Left ventricle myocardium superior (tissue), 1 donor: ENCODE measurements at regions not wholly inside any gene's neighbourhood (a gene's known extent, or its start where the extent isn't known, plus 50 kb on each side); places are given as distances from the start of the nearest gene placed in this dataset.
"Not testable (repeated sequence)": the region's sequence is repeated elsewhere in the genome, so short reads cannot be mapped to it uniquely, and the experiment has no call there.

Experiments
- ATAC-seq: fragments of 200-7000 bp; cut with Tn5 transposase; one replicate; pipeline ENCODE4 v1.9.1; 2020; ENCODE audit warnings: mild to moderate bottlenecking, moderate library complexity
- DNase-seq: peaks from one replicate; pipeline ENCODE4 v3.0.0-alpha.2; 2020
- intact Hi-C: fragments of 100-400 bp; cut with micrococcal nuclease; formaldehyde crosslinking; loops from one replicate; pipeline ENCODE4 v1.11.0; 2022
- donor health status: DM: no; HTN: yes; CAD: no; lungs with severe emphysema.

GRCh38 chr13:65410791-65411190 is 1819.3 kb downstream of the PCDH9 start:
- ATAC-seq = no peak
- DNase-seq = no peak
- intact Hi-C loops = no loop called here

- ATAC-seq (no peak), DNase-seq (no peak)
- intact Hi-C loops = no loop called here
These were observed 1828.8 kb downstream of the PCDH9 start for GRCh38 chr13:65401315-65401714.

DNA sequence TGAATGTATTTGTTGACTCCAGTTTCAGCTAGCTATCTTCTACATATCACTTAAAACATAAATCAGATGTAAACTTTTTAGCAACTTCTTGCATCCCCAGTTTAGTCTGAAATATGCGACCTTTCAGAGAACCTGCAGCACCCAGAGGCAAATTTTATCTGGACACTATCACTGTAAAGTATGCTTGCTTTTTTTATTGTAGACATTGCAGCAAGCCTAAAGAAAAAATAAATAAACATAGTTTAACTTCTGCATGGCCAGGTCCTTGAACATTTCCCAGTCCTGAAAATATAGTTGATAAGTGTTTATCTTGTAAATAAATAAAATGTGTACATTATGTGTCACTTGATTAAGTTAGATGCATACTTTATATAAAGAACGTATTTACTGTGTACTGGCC is 1829.4 kb downstream of the PCDH9 start:
- intact Hi-C loops = no loop called here

GRCh38 chr13:65387743-65388347 is 1842.3 kb downstream of the PCDH9 start:
- no peak for ATAC-seq
- intact Hi-C loops = no loop called here
- DNase-seq = no peak

More for the DNA sequence above, 1829.4 kb downstream of the PCDH9 start:
- ATAC-seq (no peak), DNase-seq (no peak)

DNA sequence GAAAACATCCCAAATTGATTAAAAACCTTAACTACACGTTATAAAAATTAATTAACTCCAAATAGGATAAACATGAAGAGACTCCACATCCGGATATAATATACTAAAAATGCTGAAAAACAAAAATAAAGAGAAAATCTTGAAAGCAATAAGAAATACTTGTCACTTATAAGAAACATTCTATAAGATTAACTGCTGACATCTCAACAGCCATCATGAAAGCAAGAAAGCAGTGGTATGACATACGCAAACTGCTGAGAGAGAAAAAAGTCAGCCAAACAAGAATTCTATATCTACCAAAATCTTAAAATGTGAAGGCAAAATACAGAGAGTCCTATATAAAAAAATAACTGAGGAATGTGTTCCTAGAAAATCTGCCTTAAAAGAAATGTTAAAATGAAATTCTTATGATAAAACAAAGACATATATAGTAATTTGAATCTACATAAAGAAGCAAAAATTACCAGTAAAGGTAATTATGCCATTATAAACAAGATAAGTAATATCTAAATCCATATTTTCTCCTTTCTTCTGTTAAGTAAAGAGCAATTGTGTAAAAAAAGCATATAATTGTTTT is 1851.1 kb downstream of the PCDH9 start:
- intact Hi-C loops = no loop called here
- DNase-seq (no peak), ATAC-seq (no peak)

DNA sequence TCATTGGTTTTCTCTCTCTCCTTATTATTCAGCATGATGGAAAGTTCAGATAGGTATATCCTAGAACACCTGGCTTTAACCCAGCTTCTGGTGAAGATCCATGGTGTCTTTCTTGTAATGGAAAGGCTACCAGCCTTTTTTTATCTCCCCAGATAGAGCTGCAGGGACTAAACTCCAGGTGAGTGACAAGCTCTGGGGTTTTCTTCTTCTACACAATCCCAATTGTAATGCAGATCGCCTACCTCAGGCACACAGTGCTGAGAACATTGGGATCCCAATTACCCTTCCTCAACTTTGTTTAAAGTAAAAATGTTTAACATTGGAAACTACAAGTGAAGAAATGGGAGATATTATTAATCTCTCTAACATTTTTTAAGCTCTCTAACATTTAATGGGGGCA is 1851.7 kb downstream of the PCDH9 start:
- ATAC-seq (no peak), DNase-seq (no peak)
- intact Hi-C loops = no loop called here

GRCh38 chr13:65368832-65369231 is 1861.3 kb downstream of the PCDH9 start:
- intact Hi-C loops = no loop called here
- DNase-seq (no peak), ATAC-seq (no peak)

GRCh38 chr13:65353951-65354350 is 1876.2 kb downstream of the PCDH9 start:
- ATAC-seq (no peak), DNase-seq (no peak)
- intact Hi-C loops = no loop called here

DNA sequence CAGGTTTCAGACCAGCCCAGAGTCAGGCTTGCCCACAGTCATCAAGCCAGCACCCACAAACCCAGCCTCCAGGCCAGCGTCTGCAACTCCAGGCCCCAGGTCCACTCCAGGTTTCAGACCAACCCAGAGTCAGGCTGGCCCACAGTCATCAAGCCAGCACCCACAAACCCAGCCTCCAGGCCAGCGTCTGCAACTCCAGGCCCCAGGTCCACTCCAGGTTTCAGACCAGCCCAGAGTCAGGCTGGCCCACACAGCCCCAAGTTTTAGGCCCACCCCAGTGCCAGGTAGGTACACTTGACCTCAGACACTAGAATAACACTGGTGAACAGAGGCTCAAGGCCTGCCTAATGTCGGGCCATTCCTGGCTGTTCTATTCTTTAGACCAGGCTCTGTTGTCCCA is 1877.0 kb downstream of the PCDH9 start:
- intact Hi-C loops, ATAC-seq: not testable (repeated sequence)

GRCh38 chr13:65347420-65348030 is 1882.6 kb downstream of the PCDH9 start:
- no peak for ATAC-seq
- intact Hi-C loops = no loop called here

More for the DNA sequence above, 1877.0 kb downstream of the PCDH9 start:
- DNase-seq = not testable (repeated sequence)

GRCh38 chr13:65343898-65344663 is 1886.1 kb downstream of the PCDH9 start:
- ATAC-seq (no peak), DNase-seq (no peak)
- intact Hi-C loops = no loop called here

More at GRCh38 chr13:65347420-65348030, 1882.6 kb downstream of the PCDH9 start:
- no peak for DNase-seq

GRCh38 chr13:65342541-65343337 is 1887.4 kb downstream of the PCDH9 start:
- DNase-seq (no peak), ATAC-seq (no peak)
- intact Hi-C loops = no loop called here

GRCh38 chr13:65339241-65339640 is 1890.9 kb downstream of the PCDH9 start:
- DNase-seq = no peak
- intact Hi-C loops = no loop called here

DNA sequence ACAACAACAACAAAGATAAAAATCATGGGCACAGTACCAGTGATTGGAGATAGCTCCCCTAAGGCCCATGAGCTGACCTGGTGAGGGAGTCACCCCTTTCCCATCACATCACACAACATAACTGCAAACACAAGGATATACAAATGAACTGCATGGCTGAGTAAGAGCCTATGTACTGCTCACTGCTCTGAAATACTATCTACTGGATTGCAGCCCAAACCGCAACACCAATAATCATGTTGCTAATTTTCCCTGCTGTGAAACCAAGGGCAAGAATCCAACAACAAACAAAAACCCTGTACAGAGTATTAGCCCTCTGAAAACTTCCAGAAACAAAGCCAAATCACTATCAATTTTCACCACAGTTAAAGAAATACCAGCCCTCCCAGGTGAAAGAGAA is 1893.2 kb downstream of the PCDH9 start:
- intact Hi-C loops = no loop called here
- DNase-seq = no peak
- ATAC-seq = no peak

More at GRCh38 chr13:65339241-65339640, 1890.9 kb downstream of the PCDH9 start:
- no peak for ATAC-seq

- DNase-seq = no peak
- no peak for ATAC-seq
- intact Hi-C loops = no loop called here
These were observed 1893.9 kb downstream of the PCDH9 start for GRCh38 chr13:65336087-65336749.

DNA sequence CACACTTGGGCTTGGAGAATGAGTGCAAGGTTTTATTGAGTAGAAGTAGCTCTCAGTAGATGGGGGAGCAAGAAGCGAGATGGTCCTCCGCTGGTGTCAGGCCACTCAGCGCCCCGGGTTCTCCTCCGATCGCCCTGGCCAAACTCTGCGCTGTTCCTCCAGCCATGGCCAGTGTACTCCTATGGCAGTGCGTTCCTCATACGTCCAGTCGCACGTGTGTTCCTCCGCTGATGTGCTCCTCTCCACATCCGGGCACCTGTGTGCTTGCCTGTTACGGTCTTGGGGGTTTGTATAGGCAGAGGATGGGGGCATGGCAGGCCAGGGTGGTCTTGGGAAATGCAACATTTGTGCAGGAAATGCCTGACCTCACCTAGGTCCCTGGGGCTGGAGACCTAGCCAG is 1899.4 kb downstream of the PCDH9 start:
- no peak for DNase-seq
- intact Hi-C loops = no loop called here
- ATAC-seq = no peak

GRCh38 chr13:65330287-65330686 is 1899.8 kb downstream of the PCDH9 start:
- DNase-seq = no peak
- intact Hi-C loops = no loop called here
- ATAC-seq = no peak

- ATAC-seq, DNase-seq, intact Hi-C loops: not testable (repeated sequence)
These were observed 1906.9 kb downstream of the PCDH9 start for GRCh38 chr13:65323192-65323591.

DNA sequence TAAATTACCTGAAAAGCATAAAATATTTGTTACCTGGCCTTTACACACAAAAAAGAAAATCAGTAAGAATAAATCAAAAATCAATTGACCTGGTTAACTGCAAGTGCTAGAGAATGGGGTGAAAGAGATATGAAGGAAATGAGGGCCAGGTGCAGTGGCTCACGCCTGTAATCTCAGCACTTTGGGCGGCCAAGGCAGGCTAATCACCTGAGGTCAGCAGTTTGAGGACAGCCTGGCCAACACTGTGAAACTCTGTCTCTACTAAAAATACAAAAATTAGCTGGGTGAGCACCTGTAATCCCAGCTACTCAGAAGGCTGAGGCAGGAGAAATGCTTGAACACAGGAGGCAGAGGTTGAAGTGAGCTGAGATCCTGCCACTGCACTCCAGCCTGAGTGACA is 1908.7 kb downstream of the PCDH9 start:
- DNase-seq, intact Hi-C loops, ATAC-seq: not testable (repeated sequence)
